ENCODE measurements at regions not wholly inside any gene's neighbourhood (a gene's known extent, or its start where the extent isn't known, plus 50 kb on each side); places are given as distances from the start of the nearest gene placed in this dataset.
A peak's percentile ranks its signal among the peaks of the same experiment; 100 is the strongest.

DNA sequence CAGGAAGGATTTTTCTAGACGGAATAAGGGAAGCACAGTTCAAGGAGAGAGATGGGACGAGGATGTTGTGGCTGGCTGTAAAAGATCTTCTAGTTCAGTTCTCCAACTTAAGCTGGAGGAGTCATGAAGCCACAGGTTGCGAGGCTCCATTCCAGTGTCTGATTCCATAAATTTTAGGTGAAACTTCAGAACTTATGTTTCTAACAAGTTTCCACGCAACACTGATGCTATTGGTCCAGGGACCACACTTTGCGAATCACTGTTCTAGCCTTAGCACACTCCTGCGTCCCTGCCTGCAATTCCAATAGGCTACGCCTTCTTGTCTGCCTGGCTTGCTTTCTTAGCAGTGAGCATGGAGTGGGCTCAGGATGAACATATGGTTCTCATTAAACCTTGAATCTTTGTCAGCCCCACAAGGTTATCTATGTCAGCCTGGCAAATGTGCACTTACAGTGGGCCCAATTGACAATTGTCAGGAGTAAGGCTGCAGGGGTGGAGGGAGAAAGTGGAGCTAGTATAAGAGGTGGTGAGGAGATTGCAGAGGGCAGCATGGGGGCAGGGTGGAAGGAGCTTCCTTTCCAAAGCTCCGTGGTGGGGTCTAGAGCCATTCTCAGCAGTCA, 438.1 kb upstream of the ST6GAL2 start:
- peaks cover 0 to 8% (median 4%) of the 10 kb centered on the region in 4 donors for H3K9me3 ChIP-seq
- no peaks in the 10 kb centered on the region for H3K27me3 ChIP-seq
- no peak for TF ChIP-seq EP300 (IDR thresholded peaks at IDR 0.05)
- TF ChIP-seq POLR2AphosphoS5 (IDR thresholded peaks at IDR 0.05), result no peak
- no peak for TF ChIP-seq POLR2A (IDR thresholded peaks at IDR 0.05; ENCODE audit: low read depth)
- TF ChIP-seq, protein P1, sequence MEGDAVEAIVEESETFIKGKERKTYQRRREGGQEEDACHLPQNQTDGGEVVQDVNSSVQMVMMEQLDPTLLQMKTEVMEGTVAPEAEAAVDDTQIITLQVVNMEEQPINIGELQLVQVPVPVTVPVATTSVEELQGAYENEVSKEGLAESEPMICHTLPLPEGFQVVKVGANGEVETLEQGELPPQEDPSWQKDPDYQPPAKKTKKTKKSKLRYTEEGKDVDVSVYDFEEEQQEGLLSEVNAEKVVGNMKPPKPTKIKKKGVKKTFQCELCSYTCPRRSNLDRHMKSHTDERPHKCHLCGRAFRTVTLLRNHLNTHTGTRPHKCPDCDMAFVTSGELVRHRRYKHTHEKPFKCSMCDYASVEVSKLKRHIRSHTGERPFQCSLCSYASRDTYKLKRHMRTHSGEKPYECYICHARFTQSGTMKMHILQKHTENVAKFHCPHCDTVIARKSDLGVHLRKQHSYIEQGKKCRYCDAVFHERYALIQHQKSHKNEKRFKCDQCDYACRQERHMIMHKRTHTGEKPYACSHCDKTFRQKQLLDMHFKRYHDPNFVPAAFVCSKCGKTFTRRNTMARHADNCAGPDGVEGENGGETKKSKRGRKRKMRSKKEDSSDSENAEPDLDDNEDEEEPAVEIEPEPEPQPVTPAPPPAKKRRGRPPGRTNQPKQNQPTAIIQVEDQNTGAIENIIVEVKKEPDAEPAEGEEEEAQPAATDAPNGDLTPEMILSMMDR (IDR thresholded peaks at IDR 0.05), result no peak
- peaks cover 0 to 5% (median 1%) of the 10 kb centered on the region in 4 donors for H3K4me1 ChIP-seq
- no peaks in the 10 kb centered on the region for H3K36me3 ChIP-seq
- H3K4me3 ChIP-seq, result no peak overlapping the region
- WGBS, result 70% methylated on average over 8 of the region's 8 CpGs
- intact Hi-C loops (cut with DNase I), result no loop called here
- no peak for DNase-seq (ENCODE audit: extremely low spot score)
- H3K27ac ChIP-seq (replicated peaks in 1 of 4), result no peak overlapping the region

DNA sequence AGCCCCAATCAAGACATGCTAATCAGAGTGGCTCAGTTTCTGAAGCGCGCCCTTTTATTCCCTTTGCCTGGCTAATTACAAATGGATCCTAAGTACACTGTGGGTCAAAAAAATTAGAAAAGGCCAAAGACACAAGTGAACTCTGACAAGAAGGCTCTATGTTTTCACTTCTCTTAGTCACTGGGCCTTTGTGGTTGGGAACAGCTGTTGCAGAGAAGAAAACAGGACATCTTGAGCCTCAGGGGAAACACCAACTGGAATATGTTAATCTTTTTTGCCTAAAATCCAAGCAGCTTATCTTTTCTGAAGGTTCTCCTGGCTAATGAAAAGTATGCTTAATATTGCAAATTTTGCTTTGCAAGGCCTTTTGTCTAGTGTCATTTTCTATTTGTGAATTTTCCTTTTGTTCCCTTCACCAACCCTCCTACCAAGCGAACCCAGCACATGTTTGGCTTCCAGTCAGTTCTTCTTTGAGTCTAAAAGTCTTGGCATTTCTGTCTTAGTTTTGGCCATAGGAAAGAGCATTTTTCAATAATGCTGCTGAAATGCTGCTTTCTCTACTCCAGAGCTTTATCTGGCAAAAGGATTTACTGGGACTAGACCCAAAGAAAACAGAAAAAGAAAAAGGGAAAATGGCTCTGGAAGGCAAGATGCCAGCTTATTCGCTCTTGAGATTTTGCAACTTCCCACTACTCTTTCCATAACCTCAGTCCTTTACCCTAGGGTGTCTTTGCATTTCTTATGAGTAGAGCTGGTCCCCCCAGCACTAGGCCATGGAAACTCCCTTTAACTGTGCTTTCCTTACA, 440.2 kb upstream of the ST6GAL2 start:
- peaks cover 0 to 5% (median 1%) of the 10 kb centered on the region in 4 donors for H3K4me1 ChIP-seq
- no peak for DNase-seq (ENCODE audit: extremely low spot score)
- peaks cover 0 to 8% (median 4%) of the 10 kb centered on the region in 4 donors for H3K9me3 ChIP-seq
- no peaks in the 10 kb centered on the region for H3K27me3 ChIP-seq
- intact Hi-C loops (cut with DNase I), result no loop called here
- no peak overlapping the region for H3K4me3 ChIP-seq
- no peaks in the 10 kb centered on the region for H3K36me3 ChIP-seq
- TF ChIP-seq POLR2AphosphoS5 (IDR thresholded peaks at IDR 0.05) (no peak), EP300 (IDR thresholded peaks at IDR 0.05) (no peak), POLR2A (IDR thresholded peaks at IDR 0.05; ENCODE audit: low read depth) (no peak)
- TF ChIP-seq, protein P1 (IDR thresholded peaks at IDR 0.05), result no peak
- 51% methylated on average over 4 of the region's 4 CpGs for WGBS
- H3K27ac ChIP-seq (replicated peaks in 1 of 4), result peak overlapping the region; percentile 8 to 52 (median 30)

DNA sequence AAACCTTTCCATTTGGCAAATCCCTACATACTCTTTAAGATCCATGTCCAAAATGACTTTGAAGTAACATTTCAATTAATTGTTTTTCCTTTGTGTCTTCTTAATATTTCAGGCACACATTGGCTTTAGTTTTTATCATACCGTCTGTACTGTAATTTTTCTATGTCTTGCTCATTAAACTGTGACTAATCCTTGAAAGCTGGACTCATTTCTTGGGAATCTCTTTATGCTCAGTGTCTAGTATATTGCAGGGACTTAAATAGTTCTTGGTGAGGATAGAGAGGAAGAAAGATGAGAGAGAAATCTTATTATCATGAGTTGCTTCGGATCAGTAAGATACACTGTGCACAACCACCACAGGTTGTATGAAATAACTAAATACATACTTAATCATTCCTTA, 448.3 kb upstream of the ST6GAL2 start:
- TF ChIP-seq POLR2AphosphoS5 (IDR thresholded peaks at IDR 0.05), result no peak
- no peak for TF ChIP-seq POLR2A (IDR thresholded peaks at IDR 0.05; ENCODE audit: low read depth)
- TF ChIP-seq, protein P1 (IDR thresholded peaks at IDR 0.05), result no peak
- no peak for TF ChIP-seq EP300 (IDR thresholded peaks at IDR 0.05)
- no peak for DNase-seq (ENCODE audit: extremely low spot score)
- intact Hi-C loops (cut with DNase I), result no loop called here

DNA sequence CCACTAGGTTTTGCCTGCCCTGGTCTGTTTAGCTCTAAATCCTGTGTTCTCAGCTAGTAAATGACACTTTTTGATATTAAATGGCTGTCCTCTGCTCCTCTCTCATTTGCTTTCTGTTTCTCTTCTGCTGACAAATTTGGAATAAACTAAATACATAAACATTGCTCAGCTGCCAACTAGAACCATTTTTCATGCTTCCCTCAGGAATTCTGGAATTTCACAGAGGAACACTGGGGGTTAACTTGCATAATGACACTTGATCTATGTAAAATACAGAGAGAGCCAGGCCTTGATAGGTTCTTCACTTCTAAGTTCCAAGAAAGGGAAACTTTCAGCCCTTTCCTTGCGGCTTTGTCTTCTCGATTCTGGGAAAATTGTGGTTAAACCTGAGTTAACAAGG, 450.6 kb upstream of the ST6GAL2 start:
- H3K9me3 ChIP-seq, result no peaks in the 10 kb centered on the region
- peak overlapping the region in 1 of 4 donors; percentile 8 for H3K4me3 ChIP-seq
- no peak for TF ChIP-seq POLR2A (IDR thresholded peaks at IDR 0.05; ENCODE audit: low read depth)
- TF ChIP-seq POLR2AphosphoS5 (IDR thresholded peaks at IDR 0.05), result no peak
- intact Hi-C loops (cut with DNase I), result no loop called here
- H3K27me3 ChIP-seq, result no peaks in the 10 kb centered on the region
- DNase-seq (ENCODE audit: extremely low spot score), result no peak
- peaks cover 0 to 9% (median 6%) of the 10 kb centered on the region in 4 donors for H3K4me1 ChIP-seq
- H3K36me3 ChIP-seq, result no peaks in the 10 kb centered on the region
- H3K27ac ChIP-seq (replicated peaks in 1 of 4), result peak overlapping the region in 1 of 4 donors; percentile 29
- WGBS, result 40% methylated on average over 2 of the region's 2 CpGs

More for the DNA sequence above, 448.3 kb upstream of the ST6GAL2 start:
- no peak overlapping the region for H3K4me3 ChIP-seq
- H3K9me3 ChIP-seq, result no peaks in the 10 kb centered on the region
- peaks cover 0 to 9% (median 6%) of the 10 kb centered on the region in 4 donors for H3K4me1 ChIP-seq
- no peak overlapping the region for H3K27ac ChIP-seq (replicated peaks in 1 of 4)
- H3K36me3 ChIP-seq, result no peaks in the 10 kb centered on the region
- H3K27me3 ChIP-seq, result no peaks in the 10 kb centered on the region
- WGBS, result 34% methylated on average over 2 of the region's 2 CpGs

DNA sequence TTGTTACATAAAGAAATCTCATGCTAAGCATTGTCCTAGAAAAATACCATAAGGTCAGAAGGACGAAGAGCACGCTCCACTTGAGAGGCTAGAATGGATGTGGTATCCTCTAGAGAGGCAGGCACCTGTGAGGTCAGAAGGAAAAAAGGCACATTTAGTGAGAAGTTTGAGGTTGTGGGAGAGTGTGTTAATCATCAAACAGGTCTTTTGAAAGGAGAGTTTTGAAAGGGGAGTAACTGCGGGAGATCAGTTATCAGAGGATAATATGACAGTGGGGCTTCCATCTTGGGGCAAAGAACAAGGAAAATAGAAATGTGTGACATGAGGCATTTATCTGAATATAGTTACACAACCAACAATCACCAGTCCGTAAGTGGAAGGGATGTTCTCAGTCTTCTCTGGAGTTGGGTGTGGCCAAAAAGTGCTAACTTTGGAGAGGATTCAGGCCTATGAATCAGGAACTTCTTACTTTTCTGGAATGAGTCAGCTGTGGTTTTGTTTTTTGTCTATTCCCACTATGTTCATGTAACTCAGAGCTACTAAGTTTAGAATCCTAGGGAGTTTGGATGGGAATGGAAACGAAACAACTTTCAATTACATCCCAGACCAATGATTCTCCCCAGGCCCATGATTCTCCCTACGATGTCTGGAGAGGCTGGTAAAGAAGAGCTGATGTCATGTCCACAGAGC, 451.4 kb upstream of the ST6GAL2 start:
- 66% methylated on average over 6 of the region's 6 CpGs for WGBS
- peaks cover 0 to 6% (median 2%) of the 10 kb centered on the region in 4 donors for H3K9me3 ChIP-seq
- no peaks in the 10 kb centered on the region for H3K36me3 ChIP-seq

More for the DNA sequence above, 451.4 kb upstream of the ST6GAL2 start:
- H3K4me1 ChIP-seq, result peaks cover 0 to 9% (median 6%) of the 10 kb centered on the region in 4 donors
- H3K27ac ChIP-seq (replicated peaks in 1 of 4), result peak overlapping the region in 2 of 4 donors; percentile 21 to 29
- no peak for DNase-seq (ENCODE audit: extremely low spot score)
- H3K4me3 ChIP-seq, result no peak overlapping the region
- no peak for TF ChIP-seq EP300 (IDR thresholded peaks at IDR 0.05)
- TF ChIP-seq POLR2A (IDR thresholded peaks at IDR 0.05; ENCODE audit: low read depth), result no peak
- TF ChIP-seq, protein P1 (IDR thresholded peaks at IDR 0.05), result no peak
- TF ChIP-seq POLR2AphosphoS5 (IDR thresholded peaks at IDR 0.05), result no peak
- intact Hi-C loops (cut with DNase I), result no loop called here
- no peaks in the 10 kb centered on the region for H3K27me3 ChIP-seq

All from esophagus muscularis mucosa (tissue), 4 donors.